K562 (cell line): ENCODE measurements at regions not wholly inside any gene's neighbourhood (a gene's known extent, or its start where the extent isn't known, plus 50 kb on each side); places are given as distances from the start of the nearest gene placed in this dataset.

ENCODE experiments used
- ATAC-seq: fragments of 200-7000 bp; cut with Tn5 transposase; 3 replicates; pipeline ENCODE4 v1.9.1; 2020; ENCODE audit warnings: moderate library complexity
- BruUV-seq: library from RNA; stranded (reverse); fragments of 400-500 nt; replicated peaks from 2 replicates; lab custom pipeline; 2021; lab: Mats Ljungman, UMichigan
- CTCF ChIA-PET: fragments of 300-600 bp; formaldehyde crosslinking; extraction: SDS; loops from one replicate; lab custom pipeline; 2021; ENCODE audit warnings: low intra/inter-chr PET ratio; lab: Yijun Ruan, JAX
- POLR2A ChIA-PET: fragments of 300-600, 350-650 bp; sonication (Branson Sonifier 250); formaldehyde crosslinking; extraction: SDS; loops from one replicate; lab custom pipeline; 2021; ENCODE audit warnings: antibody characterized with exemption, inconsistent platforms; lab: Yijun Ruan, JAX
- DNase-seq, 4 experiments: peaks; one replicate each; pipeline versions ENCODE4 v3.0.0 to v3.0.0-alpha.2; 2011 to 2018; ENCODE audit warnings: low spot score in 3 of 4, mixed read lengths in 3 of 4; ENCODE audit errors: extremely low read depth in 1 of 4
- FAIRE-seq: peaks from 2 replicates; lab custom pipeline; 2011; peaks lifted over from hg19 to GRCh38; lab: Jason Lieb, UNC
- H2AFZ ChIP-seq: 2 replicates; pipeline ENCODE4 v1.6.0; 2011; ENCODE audit warnings: low read depth, low read length, control low read depth, inconsistent platforms
- H3K27ac ChIP-seq: fragments of 200-600 bp; 3 replicates; pipeline ENCODE4 v1.8.0; 2011; ENCODE audit warnings: low read depth, mild to moderate bottlenecking, control low read depth, inconsistent platforms, low read length, moderate library complexity, mixed read lengths; ENCODE audit errors: extremely low read depth
- H3K27me3 ChIP-seq, 2 experiments: fragments of 300-600 bp in 1 of 2; 2 replicates in 1 of 2; 3 replicates in 1 of 2; pipeline versions ENCODE4 v1.6.0 to v1.8.0; 2011; ENCODE audit warnings: inconsistent platforms in 2 of 2, low read length in 2 of 2, mild to moderate bottlenecking in 1 of 2, mixed read lengths in 1 of 2, moderate library complexity in 1 of 2; ENCODE audit not compliant: control insufficient read depth in 2 of 2, insufficient read depth in 2 of 2
- H3K36me3 ChIP-seq: fragments of 300-600 bp; 3 replicates; pipeline ENCODE4 v1.8.0; 2011; ENCODE audit warnings: mild to moderate bottlenecking, low read length, inconsistent platforms; ENCODE audit not compliant: control insufficient read depth, insufficient read depth
- H3K4me1 ChIP-seq, 2 experiments: fragments of 200-600 bp in 1 of 2; replicated peaks in 1 of 2; 2 replicates in 1 of 2; 3 replicates in 1 of 2; pipeline versions ENCODE4 v1.5.1 to v1.8.0; 2011; ENCODE audit warnings: inconsistent platforms in 2 of 2, low read length in 2 of 2, mild to moderate bottlenecking in 1 of 2, mixed read lengths in 1 of 2, moderate library complexity in 1 of 2; ENCODE audit not compliant: control insufficient read depth in 2 of 2, insufficient read depth in 2 of 2
- H3K4me2 ChIP-seq: 2 replicates; pipeline ENCODE4 v1.6.1; 2011; ENCODE audit warnings: low read length, control low read depth, inconsistent platforms, mixed read lengths; ENCODE audit not compliant: insufficient read depth
- H3K4me3 ChIP-seq: fragments of 200-600 bp; sonication (generic), shearing (Covaris generic); 2 replicates; pipeline ENCODE4 v1.5.1; 2016; ENCODE audit warnings: control low read depth, inconsistent platforms
- H3K79me2 ChIP-seq: fragments of 200-600 bp; 3 replicates; pipeline ENCODE4 v1.8.0; 2011; ENCODE audit warnings: low read length, inconsistent platforms; ENCODE audit not compliant: control insufficient read depth, insufficient read depth
- H3K9ac ChIP-seq, 2 experiments: 2 replicates each; pipeline versions ENCODE4 v1.6.0 to v1.6.1; 2011; ENCODE audit warnings: low read depth in 2 of 2, low read length in 2 of 2, control low read depth in 1 of 2, inconsistent platforms in 1 of 2, mild to moderate bottlenecking in 1 of 2, mixed read lengths in 1 of 2; ENCODE audit not compliant: insufficient read depth in 1 of 2
- H3K9me1 ChIP-seq: one replicate; pipeline ENCODE4 v1.6.0; 2011; ENCODE audit warnings: inconsistent platforms, mild to moderate bottlenecking, low read length, moderate library complexity; ENCODE audit not compliant: control insufficient read depth, insufficient read depth
- H3K9me3 ChIP-seq: replicated peaks from 2 replicates; pipeline ENCODE4 v1.5.1; 2011; ENCODE audit warnings: low read depth, low read length, inconsistent platforms; ENCODE audit not compliant: control insufficient read depth, insufficient read depth
- H4K20me1 ChIP-seq: replicated peaks from 2 replicates; pipeline ENCODE4 v1.6.1; 2011; ENCODE audit warnings: low read length, inconsistent platforms, mixed read lengths; ENCODE audit not compliant: control insufficient read depth, insufficient read depth
- ARID1B ChIP-seq: fragments of 450-650 bp; IDR thresholded peaks from 2 replicates; pipeline ENCODE4 v1.6.1; 2016; ENCODE audit warnings: antibody characterized with exemption, mild to moderate bottlenecking, inconsistent platforms
- ATF3 ChIP-seq, 2 experiments: fragments of 450-650 bp in 1 of 2; sonication (generic) in 1 of 2; formaldehyde crosslinking in 1 of 2; IDR thresholded peaks in 1 of 2; conservative IDR thresholded peaks in 1 of 2; 2 replicates each; pipeline versions ENCODE4 v1.6.1 to v1.8.1; 2016 to 2023; ENCODE audit warnings: mild to moderate bottlenecking in 2 of 2, moderate library complexity in 2 of 2, inconsistent platforms in 1 of 2, missing genetic modification reagents in 1 of 2
- BCOR ChIP-seq: fragments of 450-650 bp; IDR thresholded peaks from 2 replicates; pipeline ENCODE4 v1.6.1; 2016
- ELK1 ChIP-seq: sonication (generic); formaldehyde crosslinking; IDR thresholded peaks from 2 replicates; pipeline ENCODE4 v1.8.1; 2022; ENCODE audit warnings: missing genetic modification reagents
- HCFC1 ChIP-seq: IDR thresholded peaks from 2 replicates; pipeline ENCODE4 v1.6.1; 2012; ENCODE audit warnings: low read depth, low read length, improper control_type of control experiment
- MEIS2 ChIP-seq: fragments of 450-650 bp; IDR thresholded peaks from 2 replicates; pipeline ENCODE4 v1.6.1; 2014; ENCODE audit warnings: mild to moderate bottlenecking; ENCODE audit not compliant: partially characterized antibody
- NFIC ChIP-seq: fragments of 450-650 bp; IDR thresholded peaks from 2 replicates; pipeline ENCODE4 v1.6.1; 2017; ENCODE audit warnings: mild to moderate bottlenecking, inconsistent platforms
- RBM15 ChIP-seq: fragments of 200-400 bp; formaldehyde crosslinking; IDR thresholded peaks from 2 replicates; pipeline ENCODE4 v1.6.1; 2018; ENCODE audit warnings: mild to moderate bottlenecking, low read length, moderate library complexity; ENCODE audit not compliant: insufficient read depth
- ZZZ3 ChIP-seq: fragments of 450-650 bp; IDR thresholded peaks from 2 replicates; pipeline ENCODE4 v1.6.1; 2016; ENCODE audit warnings: antibody characterized with exemption, mild to moderate bottlenecking, moderate library complexity
- in situ Hi-C: fragments of 300-500 bp; cut with MboI; formaldehyde crosslinking; loops from 4 replicates; pipeline ENCODE4 v1.15.0; 2018; ENCODE audit warnings: inconsistent platforms, mixed read lengths
- intact Hi-C: fragments of 100-400 bp; cut with micrococcal nuclease; formaldehyde crosslinking; loops from 2 replicates; pipeline ENCODE4 v1.14.2; 2022
- TF ChIP-seq, protein P1 (sequence below): sonication (generic); formaldehyde crosslinking; IDR thresholded peaks from 2 replicates; pipeline ENCODE4 v1.8.0; 2023; ENCODE audit warnings: mild to moderate bottlenecking, missing genetic modification reagents
- TF ChIP-seq, protein P2 (sequence below): IDR thresholded peaks from 2 replicates; pipeline ENCODE4 v1.6.1; 2011; ENCODE audit warnings: borderline replicate concordance, low read depth, mild to moderate bottlenecking, moderate library complexity, low read length; ENCODE audit not compliant: insufficient read depth, poor library complexity, severe bottlenecking

DNA sequence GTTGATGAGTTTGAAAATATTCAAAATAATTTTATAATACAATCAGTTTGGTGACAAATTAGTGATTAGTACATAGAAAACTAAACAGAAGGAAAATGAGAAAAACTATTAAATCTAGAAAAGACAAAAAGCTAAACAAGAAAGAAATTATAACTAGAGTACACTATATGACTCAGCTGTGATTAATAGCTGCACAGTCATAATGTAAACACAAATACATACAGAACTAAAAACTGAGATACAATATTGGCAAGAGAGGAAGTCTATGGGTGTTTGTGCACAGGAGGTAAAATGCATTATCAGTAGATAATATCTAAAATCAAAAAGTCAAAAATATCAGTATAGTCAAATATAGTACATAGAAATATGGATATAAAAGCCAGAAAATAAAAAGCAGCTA lies 80.7 kb upstream of the PCSK6 start:
- no TSS peak for BruUV-seq
- Histone ChIP-seq H2AFZ (no peak overlapping the region), H3K9ac (no peak overlapping the region), H3K9me1 (no peaks in the 10 kb centered on the region), H3K36me3 (no peaks in the 10 kb centered on the region), H4K20me1 (no peaks in the 10 kb centered on the region), H3K79me2 (no peaks in the 10 kb centered on the region), H3K27me3 (peaks cover 33 to 47% of the 10 kb centered on the region in 2 experiments), H3K27ac (no peak overlapping the region), H3K4me3 (no peak overlapping the region), H3K4me2 (no peak overlapping the region), H3K9me3 (no peaks in the 10 kb centered on the region), H3K4me1 (no peaks in the 10 kb centered on the region)
- CTCF ChIA-PET, result no interaction called here
- POLR2A ChIA-PET, result no interaction called here
- ATAC-seq (no peak), FAIRE-seq (no peak), DNase-seq (no peak)
- no peak for TF ChIP-seq ZZZ3
- TF ChIP-seq, protein P1, sequence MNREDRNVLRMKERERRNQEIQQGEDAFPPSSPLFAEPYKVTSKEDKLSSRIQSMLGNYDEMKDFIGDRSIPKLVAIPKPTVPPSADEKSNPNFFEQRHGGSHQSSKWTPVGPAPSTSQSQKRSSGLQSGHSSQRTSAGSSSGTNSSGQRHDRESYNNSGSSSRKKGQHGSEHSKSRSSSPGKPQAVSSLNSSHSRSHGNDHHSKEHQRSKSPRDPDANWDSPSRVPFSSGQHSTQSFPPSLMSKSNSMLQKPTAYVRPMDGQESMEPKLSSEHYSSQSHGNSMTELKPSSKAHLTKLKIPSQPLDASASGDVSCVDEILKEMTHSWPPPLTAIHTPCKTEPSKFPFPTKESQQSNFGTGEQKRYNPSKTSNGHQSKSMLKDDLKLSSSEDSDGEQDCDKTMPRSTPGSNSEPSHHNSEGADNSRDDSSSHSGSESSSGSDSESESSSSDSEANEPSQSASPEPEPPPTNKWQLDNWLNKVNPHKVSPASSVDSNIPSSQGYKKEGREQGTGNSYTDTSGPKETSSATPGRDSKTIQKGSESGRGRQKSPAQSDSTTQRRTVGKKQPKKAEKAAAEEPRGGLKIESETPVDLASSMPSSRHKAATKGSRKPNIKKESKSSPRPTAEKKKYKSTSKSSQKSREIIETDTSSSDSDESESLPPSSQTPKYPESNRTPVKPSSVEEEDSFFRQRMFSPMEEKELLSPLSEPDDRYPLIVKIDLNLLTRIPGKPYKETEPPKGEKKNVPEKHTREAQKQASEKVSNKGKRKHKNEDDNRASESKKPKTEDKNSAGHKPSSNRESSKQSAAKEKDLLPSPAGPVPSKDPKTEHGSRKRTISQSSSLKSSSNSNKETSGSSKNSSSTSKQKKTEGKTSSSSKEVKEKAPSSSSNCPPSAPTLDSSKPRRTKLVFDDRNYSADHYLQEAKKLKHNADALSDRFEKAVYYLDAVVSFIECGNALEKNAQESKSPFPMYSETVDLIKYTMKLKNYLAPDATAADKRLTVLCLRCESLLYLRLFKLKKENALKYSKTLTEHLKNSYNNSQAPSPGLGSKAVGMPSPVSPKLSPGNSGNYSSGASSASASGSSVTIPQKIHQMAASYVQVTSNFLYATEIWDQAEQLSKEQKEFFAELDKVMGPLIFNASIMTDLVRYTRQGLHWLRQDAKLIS (CRISPR knock-in tag), result no peak
- TF ChIP-seq MEIS2, result peak; percentile 46
- TF ChIP-seq ELK1 (CRISPR knock-in tag), result no peak
- no peak for TF ChIP-seq NFIC
- TF ChIP-seq, protein P2, sequence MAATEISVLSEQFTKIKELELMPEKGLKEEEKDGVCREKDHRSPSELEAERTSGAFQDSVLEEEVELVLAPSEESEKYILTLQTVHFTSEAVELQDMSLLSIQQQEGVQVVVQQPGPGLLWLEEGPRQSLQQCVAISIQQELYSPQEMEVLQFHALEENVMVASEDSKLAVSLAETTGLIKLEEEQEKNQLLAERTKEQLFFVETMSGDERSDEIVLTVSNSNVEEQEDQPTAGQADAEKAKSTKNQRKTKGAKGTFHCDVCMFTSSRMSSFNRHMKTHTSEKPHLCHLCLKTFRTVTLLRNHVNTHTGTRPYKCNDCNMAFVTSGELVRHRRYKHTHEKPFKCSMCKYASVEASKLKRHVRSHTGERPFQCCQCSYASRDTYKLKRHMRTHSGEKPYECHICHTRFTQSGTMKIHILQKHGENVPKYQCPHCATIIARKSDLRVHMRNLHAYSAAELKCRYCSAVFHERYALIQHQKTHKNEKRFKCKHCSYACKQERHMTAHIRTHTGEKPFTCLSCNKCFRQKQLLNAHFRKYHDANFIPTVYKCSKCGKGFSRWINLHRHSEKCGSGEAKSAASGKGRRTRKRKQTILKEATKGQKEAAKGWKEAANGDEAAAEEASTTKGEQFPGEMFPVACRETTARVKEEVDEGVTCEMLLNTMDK, result no peak
- no peak for TF ChIP-seq HCFC1
- peak; percentile 53; the same call in 1 of the 2 replicates for TF ChIP-seq ATF3 (IDR thresholded peaks at IDR 0.05)
- no peak for TF ChIP-seq ATF3 (CRISPR knock-in tag; conservative IDR thresholded peaks at IDR 0.05)
- 0 out of 2 replicates have a peak, but pooled peaks have one; percentile 27 for TF ChIP-seq ARID1B
- no peak for TF ChIP-seq BCOR
- no peak for TF ChIP-seq RBM15
- intact Hi-C loops (no loop called here), in situ Hi-C loops (no loop called here)
